GM12878 (cell line): ENCODE measurements at regions not wholly inside any gene's neighbourhood (a gene's known extent, or its start where the extent isn't known, plus 50 kb on each side); places are given as distances from the start of the nearest gene placed in this dataset.

Source experiments
- CHD2 ChIP-seq: IDR thresholded peaks from 2 replicates; pipeline ENCODE4 v1.6.1; 2011; ENCODE audit warnings: low read depth, low read length, improper control_type of control experiment, borderline replicate concordance
- DPF2 ChIP-seq: fragments of 450-650 bp; IDR thresholded peaks from 2 replicates; pipeline ENCODE4 v1.6.1; 2017; ENCODE audit warnings: mild to moderate bottlenecking
- E2F8 ChIP-seq: fragments of 450-650 bp; IDR thresholded peaks from 2 replicates; pipeline ENCODE4 v1.6.1; 2018; ENCODE audit warnings: mild to moderate bottlenecking, low read depth, moderate library complexity; ENCODE audit not compliant: partially characterized antibody
- E4F1 ChIP-seq: fragments of 450-650 bp; IDR thresholded peaks from 2 replicates; pipeline ENCODE4 v1.6.1; 2018; ENCODE audit warnings: borderline replicate concordance, mild to moderate bottlenecking; ENCODE audit not compliant: partially characterized antibody
- FOXM1 ChIP-seq: IDR thresholded peaks from 2 replicates; pipeline ENCODE4 v1.6.1; 2012; ENCODE audit warnings: low read depth, mild to moderate bottlenecking, inconsistent platforms, low read length, moderate library complexity
- IKZF2 ChIP-seq, 2 experiments: fragments of 450-650 bp; IDR thresholded peaks; 2 replicates each; pipeline ENCODE4 v1.6.1; 2017; ENCODE audit warnings: mild to moderate bottlenecking in 2 of 2, moderate library complexity in 2 of 2
- MEF2B ChIP-seq: fragments of 450-650 bp; IDR thresholded peaks from 2 replicates; pipeline ENCODE4 v1.6.1; 2018; ENCODE audit warnings: mild to moderate bottlenecking, moderate library complexity; ENCODE audit not compliant: partially characterized antibody, poor library complexity, severe bottlenecking
- NFYB ChIP-seq: IDR thresholded peaks from 2 replicates; pipeline ENCODE4 v1.6.1; 2011; ENCODE audit warnings: low read depth, mild to moderate bottlenecking, low read length, improper control_type of control experiment, moderate library complexity; ENCODE audit not compliant: insufficient read depth
- NR2C1 ChIP-seq: fragments of 450-650 bp; IDR thresholded peaks from 2 replicates; pipeline ENCODE4 v1.6.1; 2017; ENCODE audit warnings: antibody characterized with exemption, mild to moderate bottlenecking, moderate library complexity
- PBX3 ChIP-seq: IDR thresholded peaks from 2 replicates; pipeline ENCODE4 v1.6.1; 2011; ENCODE audit warnings: mild to moderate bottlenecking, low read depth, low read length, moderate library complexity; ENCODE audit not compliant: insufficient replicate concordance
- PRDM15 ChIP-seq: fragments of 450-650 bp; formaldehyde crosslinking; IDR thresholded peaks from 2 replicates; pipeline ENCODE4 v1.4.0; 2020; ENCODE audit warnings: mild to moderate bottlenecking, moderate library complexity
- SMAD5 ChIP-seq: IDR thresholded peaks from 2 replicates; pipeline ENCODE4 v1.6.1; 2016; ENCODE audit warnings: antibody characterized with exemption, low read depth
- SRF ChIP-seq, 2 experiments: IDR thresholded peaks; 2 replicates each; pipeline ENCODE4 v1.6.1; 2011; ENCODE audit warnings: low read depth in 2 of 2, low read length in 2 of 2, mild to moderate bottlenecking in 1 of 2, moderate library complexity in 1 of 2
- SUZ12 ChIP-seq: fragments of 200-600 bp; sonication (generic); IDR thresholded peaks from one replicate; pipeline ENCODE4 v1.6.1; 2018; ENCODE audit warnings: antibody characterized with exemption, mild to moderate bottlenecking; ENCODE audit not compliant: unreplicated experiment

GRCh38 chr12:94831081-94831751 lies 172.3 kb downstream of the NDUFA12 start (continued):
- no peak for TF ChIP-seq PRDM15
- TF ChIP-seq CHD2, result peak; percentile 26; the same call in 1 of the 2 replicates
- TF ChIP-seq PBX3, result peak; percentile 51
- 0 out of 4 replicates have a peak, but pooled peaks of 1 of the 2 experiments have one; percentile 24 for TF ChIP-seq SRF (IDR thresholded peaks at IDR 0.05; ENCODE audit: low read depth in 2 of 2, low read length in 2 of 2)
- TF ChIP-seq DPF2, result peak; percentile 96
- peak; percentile 70 for TF ChIP-seq NR2C1
- TF ChIP-seq FOXM1, result peak; percentile 89
- no peak for TF ChIP-seq NFYB
- peak; percentile 57 for TF ChIP-seq E2F8
- TF ChIP-seq MEF2B, result peak; percentile 85
- no peak for TF ChIP-seq E4F1
- TF ChIP-seq SUZ12, result no peak
- no peak; the same call in 1 of the 2 replicates for TF ChIP-seq SMAD5
- TF ChIP-seq IKZF2 (IDR thresholded peaks at IDR 0.05), result peak; percentile 99 to 100
